NT2/D1 (cell line): ENCODE measurements at regions not wholly inside any gene's neighbourhood (a gene's known extent, or its start where the extent isn't known, plus 50 kb on each side); places are given as distances from the start of the nearest gene placed in this dataset.

Experiments used
- SUZ12 ChIP-seq: IDR thresholded peaks from 2 replicates; pipeline ENCODE4 v1.6.1; 2011; ENCODE audit not compliant: insufficient read length, insufficient read depth; ENCODE audit errors: extremely low read depth
- YY1 ChIP-seq: IDR thresholded peaks from 2 replicates; pipeline ENCODE4 v1.6.1; 2011; ENCODE audit not compliant: insufficient read length, insufficient read depth

DNA sequence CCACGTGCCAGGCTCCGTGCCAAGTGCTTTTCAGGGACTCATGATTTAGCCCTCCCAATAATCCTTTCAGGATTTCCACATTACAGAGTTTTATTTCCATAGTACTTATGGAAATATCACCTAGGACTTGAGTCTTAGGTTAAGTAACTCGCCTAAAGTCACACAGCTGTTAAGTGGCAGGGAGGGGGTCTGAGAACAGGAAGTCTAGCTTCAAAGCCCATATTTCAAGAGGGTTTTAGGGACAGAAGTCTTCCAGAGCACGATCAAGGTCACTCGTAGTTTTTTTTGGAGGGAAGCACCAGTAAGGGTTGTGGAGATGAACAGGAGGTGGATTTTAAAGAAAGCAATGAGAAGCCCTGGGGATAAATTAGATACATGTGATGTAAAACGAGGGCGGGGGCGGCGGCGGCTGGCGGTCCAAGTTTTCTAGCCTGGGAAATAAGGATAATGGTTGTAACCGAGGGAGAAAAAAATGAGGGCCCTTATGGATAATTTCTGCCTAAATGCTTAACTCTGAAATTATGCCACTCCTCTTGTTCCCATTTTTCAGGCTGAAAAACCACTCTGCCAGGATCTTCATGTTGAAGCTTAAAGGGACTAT is 192.6 kb upstream of the FOXN3 start:
- no peak for TF ChIP-seq SUZ12
- TF ChIP-seq YY1 = no peak
